CD4-positive, alpha-beta T cell (primary cell): ENCODE measurements at regions not wholly inside any gene's neighbourhood (a gene's known extent, or its start where the extent isn't known, plus 50 kb on each side); places are given as distances from the start of the nearest gene placed in this dataset.

Experiments used
- ATAC-seq: fragments of 200-7000 bp; cut with Tn5 transposase; one replicate; pipeline ENCODE4 v1.10.0; 2022; ENCODE audit warnings: mild to moderate bottlenecking; ENCODE audit not compliant: poor library complexity
- CTCF ChIA-PET: fragments of 350-600 bp; sonication (Branson Sonifier 250); formaldehyde crosslinking; loops from one replicate; lab custom pipeline; 2021; ENCODE audit warnings: antibody characterized with exemption, inconsistent platforms; lab: Charles Lee
- POLR2A ChIA-PET: fragments of 350-600 bp; sonication (Branson Sonifier 250); formaldehyde crosslinking; loops from one replicate; lab custom pipeline; 2021; ENCODE audit warnings: antibody characterized with exemption, inconsistent platforms; lab: Charles Lee
- DNase-seq, 14 experiments: peaks; one replicate each; pipeline ENCODE4 v3.0.0-alpha.2; 2013 to 2020; ENCODE audit warnings: mixed read lengths in 2 of 14
- H3K27ac ChIP-seq, 2 donors: one replicate each; pipeline versions ENCODE4 v1.5.1 to v1.7.0; 2013; ENCODE audit warnings: low read length in 2 of 2, low read depth in 1 of 2, mild to moderate bottlenecking in 1 of 2
- H3K27me3 ChIP-seq, 2 experiments: 1 replicate in 1 of 2; 2 replicates in 1 of 2; pipeline versions ENCODE4 v1.6.1 to v1.7.0; 2013; ENCODE audit warnings: low read length in 2 of 2, control low read depth in 1 of 2, mild to moderate bottlenecking in 1 of 2, moderate library complexity in 1 of 2; ENCODE audit not compliant: insufficient read depth in 2 of 2, control insufficient read depth in 1 of 2
- H3K36me3 ChIP-seq: one replicate; pipeline ENCODE4 v1.6.1; 2013; ENCODE audit warnings: low read length, control low read depth; ENCODE audit not compliant: insufficient read depth
- H3K4me1 ChIP-seq: one replicate; pipeline ENCODE4 v1.6.1; 2013; ENCODE audit warnings: low read length, control low read depth; ENCODE audit not compliant: insufficient read depth
- H3K4me3 ChIP-seq: one replicate; pipeline ENCODE4 v1.5.1; 2013; ENCODE audit warnings: mild to moderate bottlenecking, low read length, moderate library complexity
- H3K9me3 ChIP-seq, 2 experiments: 1 replicate in 1 of 2; 2 replicates in 1 of 2; pipeline versions ENCODE4 v1.6.1 to v1.7.0; 2013; ENCODE audit warnings: low read length in 2 of 2, mild to moderate bottlenecking in 2 of 2, control low read depth in 1 of 2, moderate library complexity in 1 of 2; ENCODE audit not compliant: control insufficient read depth in 1 of 2, insufficient read depth in 1 of 2
- H3K27ac Mint-ChIP-seq: one replicate; pipeline ENCODE4 v1.8.0; 2020; ENCODE audit warnings: mixed read lengths
- H3K27me3 Mint-ChIP-seq: one replicate; pipeline ENCODE4 v1.8.0; 2021; ENCODE audit warnings: mixed read lengths
- H3K36me3 Mint-ChIP-seq: one replicate; pipeline ENCODE4 v1.8.0; 2021; ENCODE audit warnings: low read depth, mixed read lengths
- H3K4me1 Mint-ChIP-seq: one replicate; pipeline ENCODE4 v1.8.0; 2021; ENCODE audit warnings: low read depth, mixed read lengths
- H3K4me3 Mint-ChIP-seq: one replicate; pipeline ENCODE4 v1.8.0; 2020; ENCODE audit warnings: mild to moderate bottlenecking, mixed read lengths
- H3K9me3 Mint-ChIP-seq: one replicate; pipeline ENCODE4 v1.8.0; 2020; ENCODE audit warnings: mixed read lengths
- CTCF ChIP-seq: fragments of 200-600 bp; IDR thresholded peaks from one replicate; pipeline ENCODE4 v1.8.0; 2022; ENCODE audit warnings: antibody characterized with exemption, mild to moderate bottlenecking
- intact Hi-C, 2 experiments: fragments of 100-400 bp; cut with DNase I in 1 of 2; cut with micrococcal nuclease in 1 of 2; formaldehyde crosslinking; loops; one replicate each; pipeline versions ENCODE4 v1.15.1 to v1.9.0; 2023 to 2025; cut with DNase I, micrococcal nuclease

GRCh38 chr9:105858006-105858690, 163.8 kb downstream of the TMEM38B start:
- intact Hi-C loops, result no loop called here
- Histone ChIP-seq H3K4me3 (no peak overlapping the region), H3K4me1 (peaks cover 13% of the 10 kb centered on the region), H3K9me3 (no peaks in the 10 kb centered on the region), H3K36me3 (no peaks in the 10 kb centered on the region), H3K27me3 (no peaks in the 10 kb centered on the region), H3K27ac (no peak overlapping the region)
- DNase-seq, result peak in 5 of 14 experiments; percentile 8 to 42 (median 9)
- TF ChIP-seq CTCF, result no peak
- Mint-ChIP-seq H3K4me3 (no peak overlapping the region), H3K9me3 (no peaks in the 10 kb centered on the region), H3K27ac (peak overlapping the region; percentile 24), H3K36me3 (no peaks in the 10 kb centered on the region), H3K4me1 (peaks cover 15% of the 10 kb centered on the region), H3K27me3 (no peaks in the 10 kb centered on the region)
- ChIA-PET CTCF (interaction anchor here (1.0 kb wide), 1 partner anchor 24 kb away, joined by 4 read pairs; no protein-coding TSS in a partner anchor), POLR2A (no interaction called here)
- peak; percentile 80 for ATAC-seq

GRCh38 chr9:105858877-105859276, 164.5 kb downstream of the TMEM38B start:
- no peak for TF ChIP-seq CTCF
- ATAC-seq, result peak; percentile 55
- ChIA-PET POLR2A (no interaction called here), CTCF (interaction anchor here (1.0 kb wide), 1 partner anchor 23 kb away, joined by 4 read pairs; no protein-coding TSS in a partner anchor)
- H3K4me1 ChIP-seq, result peaks cover 13% of the 10 kb centered on the region
- no peaks in the 10 kb centered on the region for H3K36me3 ChIP-seq
- H3K9me3 ChIP-seq, result no peaks in the 10 kb centered on the region
- intact Hi-C loops, result no loop called here
- H3K4me3 ChIP-seq, result no peak overlapping the region
- H3K4me1 Mint-ChIP-seq, result peaks cover 15% of the 10 kb centered on the region
- peak overlapping the region; percentile 24 for H3K27ac Mint-ChIP-seq
- H3K36me3 Mint-ChIP-seq, result no peaks in the 10 kb centered on the region
- H3K4me3 Mint-ChIP-seq, result peak overlapping the region; percentile 9
- no peaks in the 10 kb centered on the region for H3K27me3 Mint-ChIP-seq
- H3K27ac ChIP-seq, result no peak overlapping the region
- DNase-seq, result peak in 2 of 14 experiments; percentile 3 to 18
- H3K9me3 Mint-ChIP-seq, result no peaks in the 10 kb centered on the region
- no peaks in the 10 kb centered on the region for H3K27me3 ChIP-seq

- no peaks in the 10 kb centered on the region for H3K9me3 ChIP-seq
- H3K27ac ChIP-seq, result no peak overlapping the region
- H3K4me1 Mint-ChIP-seq, result peaks cover 15% of the 10 kb centered on the region
- no peak overlapping the region for H3K4me3 ChIP-seq
- ChIA-PET CTCF (interaction anchor here (1.0 kb wide), 1 partner anchor 22 kb away, joined by 4 read pairs; no protein-coding TSS in a partner anchor), POLR2A (no interaction called here)
- intact Hi-C loops, result no loop called here
- ATAC-seq (no peak), DNase-seq (peak in 1 of 14 experiments; percentile 12)
- no peaks in the 10 kb centered on the region for H3K36me3 Mint-ChIP-seq
- H3K36me3 ChIP-seq, result no peaks in the 10 kb centered on the region
- H3K27me3 Mint-ChIP-seq, result no peaks in the 10 kb centered on the region
- peaks cover 13% of the 10 kb centered on the region for H3K4me1 ChIP-seq
- no peaks in the 10 kb centered on the region for H3K9me3 Mint-ChIP-seq
- TF ChIP-seq CTCF, result peak; percentile 54
- no peak overlapping the region for H3K4me3 Mint-ChIP-seq
- no peaks in the 10 kb centered on the region for H3K27me3 ChIP-seq
- H3K27ac Mint-ChIP-seq, result no peak overlapping the region
Measured at GRCh38 chr9:105859428-105860091, 165.2 kb downstream of the TMEM38B start.
